Lower lobe of right lung (tissue), 2 donors: ENCODE measurements at regions not wholly inside any gene's neighbourhood (a gene's known extent, or its start where the extent isn't known, plus 50 kb on each side); places are given as distances from the start of the nearest gene placed in this dataset.

Experiments used
- ATAC-seq, 2 donors: fragments of 200-7000 bp; cut with Tn5 transposase; one replicate each; pipeline ENCODE4 v1.9.1; 2020 to 2022; ENCODE audit warnings: mild to moderate bottlenecking in 2 of 2, moderate library complexity in 2 of 2
- DNase-seq: peaks from one replicate; pipeline ENCODE4 v3.0.0-alpha.2; 2020
- H3K27ac ChIP-seq: fragments of 200-600 bp; one replicate; pipeline ENCODE4 v1.8.0; 2022
- H3K27me3 ChIP-seq: fragments of 200-600 bp; one replicate; pipeline ENCODE4 v1.8.0; 2022; ENCODE audit warnings: low read depth
- H3K36me3 ChIP-seq: fragments of 200-600 bp; one replicate; pipeline ENCODE4 v1.8.0; 2022; ENCODE audit warnings: mild to moderate bottlenecking
- H3K4me1 ChIP-seq: fragments of 200-600 bp; one replicate; pipeline ENCODE4 v1.8.0; 2022
- H3K4me3 ChIP-seq: fragments of 200-600 bp; one replicate; pipeline ENCODE4 v1.8.0; 2022; ENCODE audit warnings: mild to moderate bottlenecking
- H3K9me3 ChIP-seq: fragments of 200-600 bp; one replicate; pipeline ENCODE4 v1.8.0; 2022
- intact Hi-C: fragments of 100-400 bp; cut with DNase I; formaldehyde crosslinking; loops from one replicate; pipeline ENCODE4 v1.11.0; 2022
- TF ChIP-seq, protein P1 (sequence below): fragments of 200-600 bp; IDR thresholded peaks from one replicate; pipeline ENCODE4 v1.8.0; 2022; ENCODE audit warnings: antibody characterized with exemption, mild to moderate bottlenecking
- donor health status: DM: no; HTN: yes; CAD: no; lungs with severe emphysema.

DNA sequence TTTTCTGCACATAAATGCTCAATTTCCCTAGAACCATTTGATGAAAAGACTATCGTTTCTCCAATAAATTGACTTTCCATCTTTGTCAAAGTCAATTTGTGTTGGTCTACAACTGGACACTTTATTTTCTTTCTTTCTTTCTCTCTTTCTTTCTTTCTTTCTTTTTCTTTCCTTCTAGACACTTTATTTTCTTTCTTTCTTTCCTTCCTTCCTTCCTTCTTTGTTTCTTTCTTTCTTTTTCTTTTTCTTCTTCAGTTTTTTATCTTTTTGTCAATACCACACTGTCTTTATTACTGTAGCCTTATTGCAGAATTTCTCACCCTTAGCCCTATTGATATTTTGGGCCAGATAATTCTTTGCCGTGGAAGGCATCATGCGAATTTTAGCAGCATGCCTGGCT lies 73.5 kb downstream of the FASLG start:
- DNase-seq (no peak), ATAC-seq (no peak)
- TF ChIP-seq, protein P1, sequence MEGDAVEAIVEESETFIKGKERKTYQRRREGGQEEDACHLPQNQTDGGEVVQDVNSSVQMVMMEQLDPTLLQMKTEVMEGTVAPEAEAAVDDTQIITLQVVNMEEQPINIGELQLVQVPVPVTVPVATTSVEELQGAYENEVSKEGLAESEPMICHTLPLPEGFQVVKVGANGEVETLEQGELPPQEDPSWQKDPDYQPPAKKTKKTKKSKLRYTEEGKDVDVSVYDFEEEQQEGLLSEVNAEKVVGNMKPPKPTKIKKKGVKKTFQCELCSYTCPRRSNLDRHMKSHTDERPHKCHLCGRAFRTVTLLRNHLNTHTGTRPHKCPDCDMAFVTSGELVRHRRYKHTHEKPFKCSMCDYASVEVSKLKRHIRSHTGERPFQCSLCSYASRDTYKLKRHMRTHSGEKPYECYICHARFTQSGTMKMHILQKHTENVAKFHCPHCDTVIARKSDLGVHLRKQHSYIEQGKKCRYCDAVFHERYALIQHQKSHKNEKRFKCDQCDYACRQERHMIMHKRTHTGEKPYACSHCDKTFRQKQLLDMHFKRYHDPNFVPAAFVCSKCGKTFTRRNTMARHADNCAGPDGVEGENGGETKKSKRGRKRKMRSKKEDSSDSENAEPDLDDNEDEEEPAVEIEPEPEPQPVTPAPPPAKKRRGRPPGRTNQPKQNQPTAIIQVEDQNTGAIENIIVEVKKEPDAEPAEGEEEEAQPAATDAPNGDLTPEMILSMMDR, result no peak
- no peak overlapping the region for H3K4me3 ChIP-seq
- no peaks in the 10 kb centered on the region for H3K9me3 ChIP-seq
- no peaks in the 10 kb centered on the region for H3K36me3 ChIP-seq
- no peak overlapping the region for H3K27ac ChIP-seq
- H3K4me1 ChIP-seq, result no peaks in the 10 kb centered on the region
- intact Hi-C loops, result no loop called here
- H3K27me3 ChIP-seq, result no peaks in the 10 kb centered on the region

DNA sequence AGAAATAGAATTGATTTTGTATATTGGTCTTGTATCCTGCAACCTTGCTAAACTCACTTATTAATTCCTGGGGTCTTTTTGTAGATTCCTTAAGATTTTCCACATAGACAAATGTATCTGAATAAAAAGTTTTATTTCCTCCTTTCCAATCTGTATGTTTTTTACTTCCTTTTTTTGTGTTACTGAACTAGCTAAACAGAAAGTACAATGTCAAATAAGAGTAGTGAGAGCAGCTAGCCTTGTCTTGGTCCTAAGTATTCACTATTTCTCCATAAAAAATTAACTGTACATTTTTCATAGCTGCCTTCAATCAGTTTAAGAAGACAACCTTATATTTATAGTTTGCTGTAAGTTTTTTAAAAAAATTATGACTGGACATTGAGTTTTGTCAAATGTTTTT lies 74.9 kb downstream of the FASLG start:
- no peak for ATAC-seq
- intact Hi-C loops, result no loop called here
- no peaks in the 10 kb centered on the region for H3K4me1 ChIP-seq
- no peak overlapping the region for H3K27ac ChIP-seq
- H3K4me3 ChIP-seq, result no peak overlapping the region
- no peaks in the 10 kb centered on the region for H3K36me3 ChIP-seq
- H3K27me3 ChIP-seq, result no peaks in the 10 kb centered on the region
- no peaks in the 10 kb centered on the region for H3K9me3 ChIP-seq
- DNase-seq, result no peak
- TF ChIP-seq, protein P1, result no peak

DNA sequence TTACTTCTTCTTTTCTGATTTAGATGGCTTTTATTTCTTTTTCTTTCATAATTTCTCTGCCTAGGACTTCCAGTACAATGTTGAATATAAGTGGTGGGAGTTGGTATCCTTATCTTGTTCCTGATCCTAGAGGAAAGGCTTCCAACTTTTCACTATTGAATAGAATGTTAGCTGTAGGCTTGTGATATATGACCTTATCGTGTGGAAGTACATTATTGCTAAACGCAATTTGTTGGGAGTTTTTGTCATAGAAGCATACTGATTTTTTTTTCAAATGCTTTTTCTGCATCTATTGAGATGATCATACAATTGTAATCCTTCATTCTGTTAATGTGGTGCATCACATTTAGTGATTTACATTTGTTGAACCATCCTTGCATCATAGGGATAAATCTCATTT lies 79.5 kb downstream of the FASLG start:
- H3K9me3 ChIP-seq, result no peaks in the 10 kb centered on the region

DNA sequence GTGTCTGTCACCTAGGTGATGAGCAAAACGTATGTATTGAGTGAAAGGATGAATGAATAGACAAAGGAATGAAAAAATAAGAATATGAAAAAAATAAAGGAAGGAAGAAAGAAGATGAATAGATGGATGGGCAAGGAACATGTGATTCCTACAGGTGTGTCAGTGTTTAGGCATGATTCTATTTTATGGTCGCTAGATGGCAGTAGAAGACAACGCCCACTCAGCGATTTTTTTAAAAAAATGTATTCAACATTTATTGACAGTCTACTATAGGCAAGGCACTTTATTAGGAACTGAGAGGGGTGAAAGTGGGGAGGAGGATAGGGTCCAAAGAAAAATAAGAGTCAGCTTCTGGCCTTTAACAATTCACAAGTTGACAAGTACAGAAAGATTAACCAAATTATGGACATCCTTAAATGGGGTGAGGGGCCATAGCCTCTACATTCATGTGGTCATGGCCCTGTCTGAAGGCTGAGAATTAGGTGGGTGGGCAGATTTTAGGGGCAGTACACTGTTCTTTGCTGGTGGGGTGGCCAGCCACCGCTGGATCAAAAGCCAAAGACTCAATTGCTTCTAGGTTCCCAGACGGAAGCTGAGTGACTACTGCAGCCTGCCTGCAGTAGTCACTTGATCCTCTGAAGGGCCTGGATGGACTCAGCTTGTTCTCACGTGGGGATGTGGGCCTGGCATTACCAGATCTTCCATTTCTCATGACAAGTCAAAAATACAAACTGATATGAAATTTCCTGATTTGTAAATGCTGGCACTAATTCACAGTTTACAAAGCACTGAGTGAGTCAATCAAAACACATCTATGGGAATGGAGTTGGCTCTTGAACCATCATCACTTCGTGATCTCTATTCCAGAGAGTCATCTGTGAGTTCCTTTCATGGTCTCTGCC lies 83.9 kb downstream of the FASLG start:
- TF ChIP-seq, protein P1, result peak; percentile 73
- H3K27me3 ChIP-seq, result no peaks in the 10 kb centered on the region
- H3K9me3 ChIP-seq, result no peaks in the 10 kb centered on the region
- no peak overlapping the region for H3K4me3 ChIP-seq
- DNase-seq (no peak), ATAC-seq (peak in 1 of 2 donors; percentile 40)
- no peaks in the 10 kb centered on the region for H3K36me3 ChIP-seq
- no peak overlapping the region for H3K27ac ChIP-seq
- H3K4me1 ChIP-seq, result peaks cover 27% of the 10 kb centered on the region
- intact Hi-C loops, result loop anchor here (5.0 kb wide), 1 partner anchor 464 kb away; the partner anchor contains the start of gene TNFSF4

More for the DNA sequence above, 79.5 kb downstream of the FASLG start:
- TF ChIP-seq, protein P1, result no peak
- DNase-seq, result no peak
- intact Hi-C loops, result no loop called here
- Histone ChIP-seq H3K27ac (no peak overlapping the region), H3K4me3 (no peak overlapping the region), H3K36me3 (no peaks in the 10 kb centered on the region), H3K27me3 (no peaks in the 10 kb centered on the region), H3K4me1 (no peaks in the 10 kb centered on the region)
- ATAC-seq, result no peak

DNA sequence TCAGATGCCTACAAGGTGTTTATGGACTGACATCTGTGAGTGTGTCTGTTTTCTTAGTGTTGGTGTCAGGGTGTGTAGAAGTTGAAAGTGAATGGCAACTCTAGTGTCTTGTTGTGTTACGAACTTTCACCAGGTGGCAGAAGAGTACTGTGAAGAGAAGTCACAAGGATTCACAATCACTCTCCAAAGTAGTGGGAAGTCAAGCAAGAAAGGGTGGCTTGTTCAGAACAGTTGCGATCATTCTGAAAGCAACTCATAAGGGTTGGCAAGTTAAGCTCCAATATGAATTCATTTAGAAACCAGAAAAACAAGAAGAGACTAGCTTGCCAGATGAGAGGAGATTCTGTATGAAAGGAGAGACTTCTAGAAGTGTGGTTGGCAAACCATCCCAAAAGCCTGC lies 86.1 kb downstream of the FASLG start:
- Histone ChIP-seq H3K36me3 (no peaks in the 10 kb centered on the region), H3K4me3 (no peak overlapping the region), H3K27me3 (no peaks in the 10 kb centered on the region), H3K4me1 (peaks cover 27% of the 10 kb centered on the region), H3K27ac (peak overlapping the region; percentile 64), H3K9me3 (no peaks in the 10 kb centered on the region)
- peak; percentile 83 to 86 for ATAC-seq
- TF ChIP-seq, protein P1, result peak; percentile 64
- intact Hi-C loops, result no loop called here
- DNase-seq, result no peak
